ENCODE measurements at regions not wholly inside any gene's neighbourhood (a gene's known extent, or its start where the extent isn't known, plus 50 kb on each side); places are given as distances from the start of the nearest gene placed in this dataset.
"Not testable (repeated sequence)": the region's sequence is repeated elsewhere in the genome, so short reads cannot be mapped to it uniquely, and the experiment has no call there.

DNA sequence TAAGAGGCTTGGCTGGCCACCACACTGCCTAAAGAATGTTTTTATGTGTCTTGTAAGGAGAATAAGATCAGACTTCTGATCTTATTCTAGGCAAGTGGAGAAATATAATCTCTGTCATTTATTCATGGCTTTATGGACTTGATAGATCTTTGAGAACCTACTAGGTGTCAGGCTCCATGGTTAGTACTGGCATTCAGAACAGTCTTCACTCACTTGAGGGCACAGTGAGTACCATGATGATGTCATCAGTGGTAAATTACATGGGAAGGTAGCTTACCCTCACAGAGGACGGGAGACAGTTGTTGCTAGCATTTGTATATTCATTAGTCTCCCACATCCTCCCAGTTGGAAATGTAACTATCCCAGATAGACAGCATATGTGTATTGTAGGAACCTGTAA is 53.5 kb upstream of the NEK3 start:
- TF ChIP-seq SP1 (IDR thresholded peaks at IDR 0.05; ENCODE audit: low read depth); SIN3A (IDR thresholded peaks at IDR 0.05; ENCODE audit: low read depth); POLR2AphosphoS5 (IDR thresholded peaks at IDR 0.05; ENCODE audit: low read depth, low read length); POLR2A (IDR thresholded peaks at IDR 0.05; ENCODE audit: borderline replicate concordance, extremely low read depth, insufficient read depth, insufficient read length); TCF7L2 (IDR thresholded peaks at IDR 0.05; ENCODE audit: borderline replicate concordance, extremely low read depth, insufficient read depth, insufficient read length); YY1 (IDR thresholded peaks at IDR 0.05; ENCODE audit: extremely low read depth, insufficient replicate concordance, low read depth, low read length); RAD21 (IDR thresholded peaks at IDR 0.05; ENCODE audit: low read depth); EZH2phosphoT487 (IDR thresholded peaks at IDR 0.05; ENCODE audit: borderline replicate concordance): not testable (repeated sequence)
- TF ChIP-seq, protein P1, sequence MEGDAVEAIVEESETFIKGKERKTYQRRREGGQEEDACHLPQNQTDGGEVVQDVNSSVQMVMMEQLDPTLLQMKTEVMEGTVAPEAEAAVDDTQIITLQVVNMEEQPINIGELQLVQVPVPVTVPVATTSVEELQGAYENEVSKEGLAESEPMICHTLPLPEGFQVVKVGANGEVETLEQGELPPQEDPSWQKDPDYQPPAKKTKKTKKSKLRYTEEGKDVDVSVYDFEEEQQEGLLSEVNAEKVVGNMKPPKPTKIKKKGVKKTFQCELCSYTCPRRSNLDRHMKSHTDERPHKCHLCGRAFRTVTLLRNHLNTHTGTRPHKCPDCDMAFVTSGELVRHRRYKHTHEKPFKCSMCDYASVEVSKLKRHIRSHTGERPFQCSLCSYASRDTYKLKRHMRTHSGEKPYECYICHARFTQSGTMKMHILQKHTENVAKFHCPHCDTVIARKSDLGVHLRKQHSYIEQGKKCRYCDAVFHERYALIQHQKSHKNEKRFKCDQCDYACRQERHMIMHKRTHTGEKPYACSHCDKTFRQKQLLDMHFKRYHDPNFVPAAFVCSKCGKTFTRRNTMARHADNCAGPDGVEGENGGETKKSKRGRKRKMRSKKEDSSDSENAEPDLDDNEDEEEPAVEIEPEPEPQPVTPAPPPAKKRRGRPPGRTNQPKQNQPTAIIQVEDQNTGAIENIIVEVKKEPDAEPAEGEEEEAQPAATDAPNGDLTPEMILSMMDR (IDR thresholded peaks at IDR 0.05 in 2 of 3, conservative IDR thresholded peaks at IDR 0.05 in 1 of 3; ENCODE audit: borderline replicate concordance in 1 of 3, insufficient read depth in 1 of 3, low read depth in 2 of 3, low read length in 2 of 3): not testable (repeated sequence)
- TF ChIP-seq, protein P2, sequence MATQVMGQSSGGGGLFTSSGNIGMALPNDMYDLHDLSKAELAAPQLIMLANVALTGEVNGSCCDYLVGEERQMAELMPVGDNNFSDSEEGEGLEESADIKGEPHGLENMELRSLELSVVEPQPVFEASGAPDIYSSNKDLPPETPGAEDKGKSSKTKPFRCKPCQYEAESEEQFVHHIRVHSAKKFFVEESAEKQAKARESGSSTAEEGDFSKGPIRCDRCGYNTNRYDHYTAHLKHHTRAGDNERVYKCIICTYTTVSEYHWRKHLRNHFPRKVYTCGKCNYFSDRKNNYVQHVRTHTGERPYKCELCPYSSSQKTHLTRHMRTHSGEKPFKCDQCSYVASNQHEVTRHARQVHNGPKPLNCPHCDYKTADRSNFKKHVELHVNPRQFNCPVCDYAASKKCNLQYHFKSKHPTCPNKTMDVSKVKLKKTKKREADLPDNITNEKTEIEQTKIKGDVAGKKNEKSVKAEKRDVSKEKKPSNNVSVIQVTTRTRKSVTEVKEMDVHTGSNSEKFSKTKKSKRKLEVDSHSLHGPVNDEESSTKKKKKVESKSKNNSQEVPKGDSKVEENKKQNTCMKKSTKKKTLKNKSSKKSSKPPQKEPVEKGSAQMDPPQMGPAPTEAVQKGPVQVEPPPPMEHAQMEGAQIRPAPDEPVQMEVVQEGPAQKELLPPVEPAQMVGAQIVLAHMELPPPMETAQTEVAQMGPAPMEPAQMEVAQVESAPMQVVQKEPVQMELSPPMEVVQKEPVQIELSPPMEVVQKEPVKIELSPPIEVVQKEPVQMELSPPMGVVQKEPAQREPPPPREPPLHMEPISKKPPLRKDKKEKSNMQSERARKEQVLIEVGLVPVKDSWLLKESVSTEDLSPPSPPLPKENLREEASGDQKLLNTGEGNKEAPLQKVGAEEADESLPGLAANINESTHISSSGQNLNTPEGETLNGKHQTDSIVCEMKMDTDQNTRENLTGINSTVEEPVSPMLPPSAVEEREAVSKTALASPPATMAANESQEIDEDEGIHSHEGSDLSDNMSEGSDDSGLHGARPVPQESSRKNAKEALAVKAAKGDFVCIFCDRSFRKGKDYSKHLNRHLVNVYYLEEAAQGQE (IDR thresholded peaks at IDR 0.05; ENCODE audit: low read depth): not testable (repeated sequence)
- TF ChIP-seq, protein P3, sequence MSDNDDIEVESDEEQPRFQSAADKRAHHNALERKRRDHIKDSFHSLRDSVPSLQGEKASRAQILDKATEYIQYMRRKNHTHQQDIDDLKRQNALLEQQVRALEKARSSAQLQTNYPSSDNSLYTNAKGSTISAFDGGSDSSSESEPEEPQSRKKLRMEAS (IDR thresholded peaks at IDR 0.05): not testable (repeated sequence)
- TF ChIP-seq, protein P4, sequence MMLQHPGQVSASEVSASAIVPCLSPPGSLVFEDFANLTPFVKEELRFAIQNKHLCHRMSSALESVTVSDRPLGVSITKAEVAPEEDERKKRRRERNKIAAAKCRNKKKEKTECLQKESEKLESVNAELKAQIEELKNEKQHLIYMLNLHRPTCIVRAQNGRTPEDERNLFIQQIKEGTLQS (IDR thresholded peaks at IDR 0.05): not testable (repeated sequence)
- TF ChIP-seq, protein P5, sequence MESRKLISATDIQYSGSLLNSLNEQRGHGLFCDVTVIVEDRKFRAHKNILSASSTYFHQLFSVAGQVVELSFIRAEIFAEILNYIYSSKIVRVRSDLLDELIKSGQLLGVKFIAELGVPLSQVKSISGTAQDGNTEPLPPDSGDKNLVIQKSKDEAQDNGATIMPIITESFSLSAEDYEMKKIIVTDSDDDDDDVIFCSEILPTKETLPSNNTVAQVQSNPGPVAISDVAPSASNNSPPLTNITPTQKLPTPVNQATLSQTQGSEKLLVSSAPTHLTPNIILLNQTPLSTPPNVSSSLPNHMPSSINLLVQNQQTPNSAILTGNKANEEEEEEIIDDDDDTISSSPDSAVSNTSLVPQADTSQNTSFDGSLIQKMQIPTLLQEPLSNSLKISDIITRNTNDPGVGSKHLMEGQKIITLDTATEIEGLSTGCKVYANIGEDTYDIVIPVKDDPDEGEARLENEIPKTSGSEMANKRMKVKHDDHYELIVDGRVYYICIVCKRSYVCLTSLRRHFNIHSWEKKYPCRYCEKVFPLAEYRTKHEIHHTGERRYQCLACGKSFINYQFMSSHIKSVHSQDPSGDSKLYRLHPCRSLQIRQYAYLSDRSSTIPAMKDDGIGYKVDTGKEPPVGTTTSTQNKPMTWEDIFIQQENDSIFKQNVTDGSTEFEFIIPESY (IDR thresholded peaks at IDR 0.05; ENCODE audit: extremely low read depth, insufficient replicate concordance, low read length): not testable (repeated sequence)
